OCI-LY3 (cell line): ENCODE measurements at regions not wholly inside any gene's neighbourhood (a gene's known extent, or its start where the extent isn't known, plus 50 kb on each side); places are given as distances from the start of the nearest gene placed in this dataset.

Experiments used
- EZH2phosphoT487 ChIP-seq: fragments of 200-600 bp; shearing (Covaris generic); IDR thresholded peaks from 2 replicates; pipeline ENCODE4 v1.6.1; 2018; ENCODE audit warnings: antibody characterized with exemption, mixed run types, low read depth
- TF ChIP-seq, protein P1 (sequence below): fragments of 200-600, 300-600 bp; sonication (generic); IDR thresholded peaks from 2 replicates; pipeline ENCODE4 v1.5.1; 2014; ENCODE audit warnings: antibody characterized with exemption, low read length, low read depth

DNA sequence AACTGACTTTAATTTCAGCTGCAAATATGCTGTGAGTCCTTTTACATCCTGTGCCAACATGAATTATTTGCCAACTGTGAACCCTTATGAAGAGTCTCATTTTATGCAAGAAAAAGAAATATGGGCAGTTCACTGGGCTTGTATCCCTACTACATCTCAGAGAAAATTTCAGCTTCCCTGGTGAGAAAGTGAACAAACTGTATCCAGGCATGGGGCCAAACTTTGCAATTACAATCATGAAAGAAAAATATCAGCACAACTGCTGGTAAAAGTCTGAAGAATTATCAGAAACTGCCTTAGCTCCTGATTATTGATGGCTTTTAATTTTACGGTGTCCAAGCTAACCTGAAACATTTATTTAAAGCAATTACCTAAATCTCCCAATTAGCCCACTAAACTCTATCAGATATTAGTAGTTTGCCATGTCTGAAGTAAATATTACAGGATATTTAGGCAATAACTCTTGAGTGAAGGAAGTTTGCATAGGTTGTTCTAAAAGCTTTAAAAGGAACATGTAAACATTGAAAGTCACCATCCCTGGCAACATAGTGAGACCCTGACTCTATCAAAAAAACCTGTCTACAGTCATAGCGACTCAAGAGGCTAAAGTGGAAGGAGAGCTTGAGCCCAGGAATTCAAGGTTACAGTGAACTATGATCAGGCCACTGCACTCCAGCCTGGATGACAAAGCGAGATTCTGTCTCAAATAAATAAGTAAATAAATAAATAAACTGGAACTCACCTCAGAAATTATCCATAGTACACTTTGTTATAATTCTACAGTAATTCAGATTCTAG is 83.9 kb upstream of the HCN1 start:
- TF ChIP-seq, protein P1, sequence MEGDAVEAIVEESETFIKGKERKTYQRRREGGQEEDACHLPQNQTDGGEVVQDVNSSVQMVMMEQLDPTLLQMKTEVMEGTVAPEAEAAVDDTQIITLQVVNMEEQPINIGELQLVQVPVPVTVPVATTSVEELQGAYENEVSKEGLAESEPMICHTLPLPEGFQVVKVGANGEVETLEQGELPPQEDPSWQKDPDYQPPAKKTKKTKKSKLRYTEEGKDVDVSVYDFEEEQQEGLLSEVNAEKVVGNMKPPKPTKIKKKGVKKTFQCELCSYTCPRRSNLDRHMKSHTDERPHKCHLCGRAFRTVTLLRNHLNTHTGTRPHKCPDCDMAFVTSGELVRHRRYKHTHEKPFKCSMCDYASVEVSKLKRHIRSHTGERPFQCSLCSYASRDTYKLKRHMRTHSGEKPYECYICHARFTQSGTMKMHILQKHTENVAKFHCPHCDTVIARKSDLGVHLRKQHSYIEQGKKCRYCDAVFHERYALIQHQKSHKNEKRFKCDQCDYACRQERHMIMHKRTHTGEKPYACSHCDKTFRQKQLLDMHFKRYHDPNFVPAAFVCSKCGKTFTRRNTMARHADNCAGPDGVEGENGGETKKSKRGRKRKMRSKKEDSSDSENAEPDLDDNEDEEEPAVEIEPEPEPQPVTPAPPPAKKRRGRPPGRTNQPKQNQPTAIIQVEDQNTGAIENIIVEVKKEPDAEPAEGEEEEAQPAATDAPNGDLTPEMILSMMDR = no peak
- no peak for TF ChIP-seq EZH2phosphoT487
